Activated naive CD4-positive, alpha-beta T cell treated with anti-CD3 and anti-CD28 coated beads, Interleukin-2, amount 10 ng/mL, durations not matched to agents 7 days and 5 days (primary cell): ENCODE measurements at regions not wholly inside any gene's neighbourhood (a gene's known extent, or its start where the extent isn't known, plus 50 kb on each side); places are given as distances from the start of the nearest gene placed in this dataset.

Experiments
- CTCF ChIA-PET: fragments of 350-600 bp; sonication (Branson Sonifier 250); formaldehyde crosslinking; loops from one replicate; lab custom pipeline; 2021; ENCODE audit warnings: antibody characterized with exemption; lab: Charles Lee
- DNase-seq: peaks from one replicate; pipeline ENCODE4 v3.0.0-alpha.2; 2020
- H3K27ac Mint-ChIP-seq: one replicate; pipeline ENCODE4 v1.8.0; 2021; ENCODE audit warnings: mild to moderate bottlenecking, moderate library complexity, mixed read lengths
- H3K27me3 Mint-ChIP-seq: one replicate; pipeline ENCODE4 v1.8.0; 2021; ENCODE audit warnings: mild to moderate bottlenecking, mixed read lengths
- H3K36me3 Mint-ChIP-seq: one replicate; pipeline ENCODE4 v1.8.0; 2021; ENCODE audit warnings: mixed read lengths
- H3K4me1 Mint-ChIP-seq: one replicate; pipeline ENCODE4 v1.8.0; 2021; ENCODE audit warnings: mixed read lengths
- H3K4me3 Mint-ChIP-seq: one replicate; pipeline ENCODE4 v1.8.0; 2021; ENCODE audit warnings: mild to moderate bottlenecking, moderate library complexity, mixed read lengths
- H3K9me3 Mint-ChIP-seq: one replicate; pipeline ENCODE4 v1.8.0; 2021; ENCODE audit warnings: mixed read lengths

DNA sequence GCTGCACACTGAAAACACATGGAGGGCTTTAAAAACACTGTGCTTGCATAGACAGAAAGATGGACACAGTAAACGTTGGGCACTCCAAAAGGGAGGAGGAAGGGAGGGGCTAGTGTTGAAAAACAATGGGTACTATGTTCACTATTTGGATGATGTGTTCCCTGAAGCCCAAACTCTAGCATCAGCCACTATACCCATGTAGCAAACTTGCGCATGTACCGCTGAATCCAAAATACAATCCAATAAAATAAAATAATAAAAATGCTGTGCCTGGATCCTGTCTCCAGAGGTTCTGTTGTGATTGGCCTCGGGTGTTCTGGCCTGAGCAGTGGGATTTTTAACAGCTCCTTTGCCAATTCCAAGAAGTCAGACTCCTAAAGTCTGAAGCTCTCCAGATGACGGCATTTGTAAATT lies 166.0 kb downstream of the TMEM182 start:
- H3K27me3 Mint-ChIP-seq, result no peaks in the 10 kb centered on the region
- no peaks in the 10 kb centered on the region for H3K9me3 Mint-ChIP-seq
- no peak overlapping the region for H3K4me3 Mint-ChIP-seq
- no peak for DNase-seq
- H3K27ac Mint-ChIP-seq, result no peak overlapping the region
- CTCF ChIA-PET, result no interaction called here
- H3K36me3 Mint-ChIP-seq, result no peaks in the 10 kb centered on the region
- H3K4me1 Mint-ChIP-seq, result no peaks in the 10 kb centered on the region

- no peaks in the 10 kb centered on the region for H3K4me1 Mint-ChIP-seq
- no peaks in the 10 kb centered on the region for H3K36me3 Mint-ChIP-seq
- no peak overlapping the region for H3K27ac Mint-ChIP-seq
- no peaks in the 10 kb centered on the region for H3K9me3 Mint-ChIP-seq
- no peaks in the 10 kb centered on the region for H3K27me3 Mint-ChIP-seq
- CTCF ChIA-PET, result no interaction called here
- DNase-seq, result no peak
- no peak overlapping the region for H3K4me3 Mint-ChIP-seq
Observed at GRCh38 chr2:102929721-102930120, 167.9 kb downstream of the TMEM182 start.

DNA sequence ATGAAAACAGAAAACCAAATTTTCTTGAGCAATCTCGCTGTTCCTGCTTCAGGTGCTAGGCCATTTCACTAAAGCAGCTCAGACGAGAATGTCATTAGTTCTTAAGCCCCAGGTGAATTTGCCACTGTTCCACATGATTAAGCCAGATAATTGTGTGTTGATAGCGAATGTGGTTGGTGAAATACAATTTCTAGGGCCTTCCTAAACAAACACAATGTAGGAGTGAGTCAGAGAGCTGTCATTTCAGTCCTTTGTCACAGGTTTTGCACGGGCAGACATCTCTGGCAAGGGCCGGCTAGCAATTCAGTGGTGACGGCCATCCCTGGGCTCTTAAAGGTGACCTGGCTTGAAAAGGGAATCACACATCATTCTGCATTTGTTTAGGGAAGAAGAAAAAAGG lies 170.7 kb downstream of the TMEM182 start:
- CTCF ChIA-PET, result no interaction called here
- H3K27ac Mint-ChIP-seq, result no peak overlapping the region
- no peaks in the 10 kb centered on the region for H3K36me3 Mint-ChIP-seq
- H3K9me3 Mint-ChIP-seq, result no peaks in the 10 kb centered on the region
- H3K4me3 Mint-ChIP-seq, result no peak overlapping the region
- no peak for DNase-seq
- no peaks in the 10 kb centered on the region for H3K4me1 Mint-ChIP-seq
- H3K27me3 Mint-ChIP-seq, result no peaks in the 10 kb centered on the region

DNA sequence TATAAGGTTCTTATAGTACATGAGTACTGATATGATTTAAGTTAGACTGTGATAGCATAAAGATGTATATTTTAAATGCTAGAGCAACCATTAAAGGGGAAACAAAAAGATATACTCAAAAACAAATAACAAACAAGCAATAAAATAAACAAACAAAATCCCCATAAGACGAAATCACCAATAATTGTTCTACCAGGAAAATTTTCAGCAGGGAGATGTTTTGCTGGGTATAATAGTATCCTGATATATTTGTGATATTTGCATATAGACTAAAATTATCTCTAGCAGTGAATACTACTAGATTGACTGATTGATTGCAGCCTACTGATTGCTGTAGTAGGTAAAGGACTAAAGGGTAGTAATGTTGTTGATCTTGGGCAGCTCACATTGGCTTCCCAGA lies 177.4 kb downstream of the TMEM182 start:
- no peaks in the 10 kb centered on the region for H3K36me3 Mint-ChIP-seq
- H3K27me3 Mint-ChIP-seq, result no peaks in the 10 kb centered on the region
- no peaks in the 10 kb centered on the region for H3K4me1 Mint-ChIP-seq
- DNase-seq, result no peak
- CTCF ChIA-PET, result no interaction called here
- H3K9me3 Mint-ChIP-seq, result no peaks in the 10 kb centered on the region
- H3K27ac Mint-ChIP-seq, result no peak overlapping the region
- no peak overlapping the region for H3K4me3 Mint-ChIP-seq

GRCh38 chr2:102940684-102941083 lies 178.9 kb downstream of the TMEM182 start:
- DNase-seq, result no peak
- H3K36me3 Mint-ChIP-seq, result no peaks in the 10 kb centered on the region
- H3K4me3 Mint-ChIP-seq, result no peak overlapping the region
- H3K27ac Mint-ChIP-seq, result no peak overlapping the region
- CTCF ChIA-PET, result no interaction called here
- H3K27me3 Mint-ChIP-seq, result no peaks in the 10 kb centered on the region
- H3K9me3 Mint-ChIP-seq, result no peaks in the 10 kb centered on the region
- no peaks in the 10 kb centered on the region for H3K4me1 Mint-ChIP-seq

DNA sequence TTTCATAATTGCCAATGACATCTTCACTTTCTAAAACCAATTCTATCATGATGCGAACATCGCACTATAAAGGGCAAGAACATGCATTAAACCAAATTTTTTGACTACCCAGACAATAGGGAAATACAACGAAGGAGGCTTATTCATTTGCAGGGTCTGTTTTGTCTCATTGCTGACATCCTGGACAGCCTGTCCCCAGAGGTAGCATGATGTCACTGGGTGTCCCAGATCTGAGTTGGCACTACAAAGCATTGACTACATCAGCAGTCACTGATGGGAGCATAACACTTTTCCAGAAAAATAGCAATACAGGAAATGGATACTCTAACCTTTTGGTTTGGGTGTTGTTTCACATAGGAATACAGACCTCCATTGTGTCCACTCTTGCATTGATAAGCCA lies 180.3 kb downstream of the TMEM182 start:
- Mint-ChIP-seq H3K36me3 (no peaks in the 10 kb centered on the region), H3K27me3 (no peaks in the 10 kb centered on the region), H3K27ac (no peak overlapping the region), H3K4me1 (no peaks in the 10 kb centered on the region), H3K4me3 (no peak overlapping the region), H3K9me3 (no peaks in the 10 kb centered on the region)
- no peak for DNase-seq
- CTCF ChIA-PET, result no interaction called here

DNA sequence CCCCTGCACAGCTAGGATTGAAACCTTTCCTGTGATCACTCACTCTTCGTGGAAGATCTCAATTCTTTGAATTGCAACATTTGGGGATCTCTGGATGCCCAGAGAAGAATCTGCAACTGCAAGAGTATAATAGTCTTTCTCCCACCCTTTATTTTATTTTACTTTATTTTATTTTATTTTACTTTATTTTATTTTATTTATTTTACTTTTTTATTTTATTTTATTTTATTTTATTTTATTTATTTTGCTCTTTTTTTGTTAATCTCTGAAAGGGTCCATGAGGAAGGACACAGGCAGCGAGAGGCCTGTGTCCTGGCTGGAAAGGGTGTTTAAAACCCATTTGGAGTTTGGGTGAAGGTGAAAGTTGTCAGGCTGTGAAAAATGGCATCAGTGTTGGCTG lies 181.4 kb downstream of the TMEM182 start:
- Mint-ChIP-seq H3K27me3 (no peaks in the 10 kb centered on the region), H3K9me3 (no peaks in the 10 kb centered on the region), H3K4me1 (no peaks in the 10 kb centered on the region), H3K36me3 (no peaks in the 10 kb centered on the region), H3K4me3 (no peak overlapping the region), H3K27ac (no peak overlapping the region)
- CTCF ChIA-PET, result no interaction called here
- no peak for DNase-seq

- Mint-ChIP-seq H3K27ac (no peak overlapping the region), H3K9me3 (no peaks in the 10 kb centered on the region), H3K36me3 (no peaks in the 10 kb centered on the region), H3K4me1 (no peaks in the 10 kb centered on the region), H3K4me3 (no peak overlapping the region), H3K27me3 (no peaks in the 10 kb centered on the region)
- DNase-seq, result no peak
- CTCF ChIA-PET, result no interaction called here
Observed at GRCh38 chr2:102950371-102950946, 188.6 kb downstream of the TMEM182 start.

GRCh38 chr2:102951249-102951648 lies 189.4 kb downstream of the TMEM182 start:
- Mint-ChIP-seq H3K27ac (no peak overlapping the region), H3K4me1 (no peaks in the 10 kb centered on the region), H3K9me3 (no peaks in the 10 kb centered on the region), H3K36me3 (no peaks in the 10 kb centered on the region), H3K27me3 (no peaks in the 10 kb centered on the region), H3K4me3 (no peak overlapping the region)
- no peak for DNase-seq
- CTCF ChIA-PET, result no interaction called here

- Mint-ChIP-seq H3K4me3 (no peak overlapping the region), H3K9me3 (no peaks in the 10 kb centered on the region), H3K36me3 (no peaks in the 10 kb centered on the region), H3K27ac (no peak overlapping the region), H3K4me1 (no peaks in the 10 kb centered on the region), H3K27me3 (no peaks in the 10 kb centered on the region)
- CTCF ChIA-PET, result no interaction called here
- no peak for DNase-seq
Observed at GRCh38 chr2:102967451-102967850, 205.6 kb downstream of the TMEM182 start.

- CTCF ChIA-PET, result no interaction called here
- DNase-seq, result no peak
- H3K36me3 Mint-ChIP-seq, result no peaks in the 10 kb centered on the region
- no peaks in the 10 kb centered on the region for H3K4me1 Mint-ChIP-seq
- no peak overlapping the region for H3K4me3 Mint-ChIP-seq
- no peaks in the 10 kb centered on the region for H3K27me3 Mint-ChIP-seq
- no peak overlapping the region for H3K27ac Mint-ChIP-seq
- H3K9me3 Mint-ChIP-seq, result no peaks in the 10 kb centered on the region
Observed at GRCh38 chr2:102968375-102968774, 206.5 kb downstream of the TMEM182 start.

DNA sequence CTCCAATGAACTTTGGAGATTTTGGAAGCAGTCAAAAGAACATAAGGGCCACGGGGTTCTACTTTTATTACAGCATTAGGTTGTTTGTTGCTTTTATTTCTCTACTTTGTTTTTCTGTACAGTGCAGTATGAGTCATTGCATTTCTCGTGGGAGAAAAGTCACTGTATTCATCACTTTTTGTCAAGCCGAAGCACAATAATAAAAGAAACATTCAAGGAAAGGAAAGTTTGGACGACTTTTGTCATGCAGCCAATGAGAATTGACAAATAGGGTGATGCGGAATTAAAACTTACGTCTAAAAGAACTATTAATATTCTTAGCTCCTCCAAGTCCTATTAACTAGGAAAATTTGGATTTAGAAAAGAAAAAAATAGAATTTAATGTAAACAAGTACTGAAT lies 209.9 kb downstream of the TMEM182 start:
- no peak for DNase-seq
- Mint-ChIP-seq H3K9me3 (no peaks in the 10 kb centered on the region), H3K4me3 (no peak overlapping the region), H3K4me1 (no peaks in the 10 kb centered on the region), H3K27ac (no peak overlapping the region), H3K36me3 (no peaks in the 10 kb centered on the region), H3K27me3 (no peaks in the 10 kb centered on the region)
- CTCF ChIA-PET, result no interaction called here

GRCh38 chr2:102975996-102976975 lies 214.5 kb downstream of the TMEM182 start:
- H3K36me3 Mint-ChIP-seq, result no peaks in the 10 kb centered on the region
- CTCF ChIA-PET, result interaction anchor here (1.1 kb wide), 1 partner anchor 204 kb away, joined by 4 read pairs; no protein-coding TSS in a partner anchor
- H3K4me3 Mint-ChIP-seq, result no peak overlapping the region
- no peak overlapping the region for H3K27ac Mint-ChIP-seq
- H3K4me1 Mint-ChIP-seq, result no peaks in the 10 kb centered on the region
- H3K27me3 Mint-ChIP-seq, result no peaks in the 10 kb centered on the region
- H3K9me3 Mint-ChIP-seq, result no peaks in the 10 kb centered on the region
- DNase-seq, result no peak

GRCh38 chr2:102977426-102978090 lies 215.7 kb downstream of the TMEM182 start:
- H3K4me1 Mint-ChIP-seq, result no peaks in the 10 kb centered on the region
- H3K27me3 Mint-ChIP-seq, result no peaks in the 10 kb centered on the region
- H3K4me3 Mint-ChIP-seq, result no peak overlapping the region
- H3K36me3 Mint-ChIP-seq, result no peaks in the 10 kb centered on the region
- H3K27ac Mint-ChIP-seq, result no peak overlapping the region
- DNase-seq, result no peak
- CTCF ChIA-PET, result no interaction called here
- H3K9me3 Mint-ChIP-seq, result no peaks in the 10 kb centered on the region

GRCh38 chr2:102978091-102978490 lies 216.3 kb downstream of the TMEM182 start:
- CTCF ChIA-PET, result no interaction called here
- Mint-ChIP-seq H3K27me3 (no peaks in the 10 kb centered on the region), H3K4me3 (no peak overlapping the region), H3K36me3 (no peaks in the 10 kb centered on the region), H3K4me1 (no peaks in the 10 kb centered on the region), H3K9me3 (no peaks in the 10 kb centered on the region), H3K27ac (no peak overlapping the region)
- DNase-seq, result no peak
